Stimulated activated CD8-positive, alpha-beta memory T cell treated with anti-CD3 and anti-CD28 coated beads, Interleukin-2, amount 100 ng/mL, for 48 hours (primary cell): ENCODE measurements at regions not wholly inside any gene's neighbourhood (a gene's known extent, or its start where the extent isn't known, plus 50 kb on each side); places are given as distances from the start of the nearest gene placed in this dataset.

Source experiments
- DNase-seq, 2 donors: peaks; one replicate each; pipeline ENCODE4 v3.0.0-alpha.2; 2020; ENCODE audit warnings: low read depth in 2 of 2

- DNase-seq, result no peak
Observed at GRCh38 chr13:63351533-63351932, 1935.9 kb upstream of the PCDH20 start.

- DNase-seq, result no peak
Observed at GRCh38 chr13:63351081-63351480, 1935.4 kb upstream of the PCDH20 start.

GRCh38 chr13:63345835-63346234 lies 1930.2 kb upstream of the PCDH20 start:
- no peak for DNase-seq

GRCh38 chr13:63344711-63345110 lies 1929.1 kb upstream of the PCDH20 start:
- no peak for DNase-seq

GRCh38 chr13:63337921-63338320 lies 1922.3 kb upstream of the PCDH20 start:
- DNase-seq, result no peak

- no peak for DNase-seq
Observed at GRCh38 chr13:63337041-63337440, 1921.4 kb upstream of the PCDH20 start.

GRCh38 chr13:63336549-63336948 lies 1920.9 kb upstream of the PCDH20 start:
- DNase-seq, result no peak

- no peak for DNase-seq
Observed at GRCh38 chr13:63327584-63327983, 1911.9 kb upstream of the PCDH20 start.

GRCh38 chr13:63323441-63323840 lies 1907.8 kb upstream of the PCDH20 start:
- DNase-seq, result no peak

GRCh38 chr13:63311587-63311986 lies 1895.9 kb upstream of the PCDH20 start:
- DNase-seq, result no peak

GRCh38 chr13:63308549-63309165 lies 1893.0 kb upstream of the PCDH20 start:
- DNase-seq, result no peak

- DNase-seq, result no peak
Observed at GRCh38 chr13:63307228-63307627, 1891.6 kb upstream of the PCDH20 start.

- DNase-seq, result no peak
Observed at GRCh38 chr13:63305641-63306133, 1890.0 kb upstream of the PCDH20 start.

- DNase-seq, result no peak
Observed at GRCh38 chr13:63304497-63304896, 1888.8 kb upstream of the PCDH20 start.

- DNase-seq, result no peak
Observed at GRCh38 chr13:63299866-63300394, 1884.3 kb upstream of the PCDH20 start.

GRCh38 chr13:63297163-63297562 lies 1881.5 kb upstream of the PCDH20 start:
- DNase-seq, result no peak

GRCh38 chr13:63291701-63292100 lies 1876.1 kb upstream of the PCDH20 start:
- no peak for DNase-seq

GRCh38 chr13:63288576-63288975 lies 1872.9 kb upstream of the PCDH20 start:
- DNase-seq, result no peak

- no peak for DNase-seq
Observed at GRCh38 chr13:63287926-63288325, 1872.3 kb upstream of the PCDH20 start.

- no peak for DNase-seq
Observed at GRCh38 chr13:63285426-63285825, 1869.8 kb upstream of the PCDH20 start.

GRCh38 chr13:63279136-63279535 lies 1863.5 kb upstream of the PCDH20 start:
- DNase-seq, result no peak

- DNase-seq, result no peak
Observed at GRCh38 chr13:63274772-63275171, 1859.1 kb upstream of the PCDH20 start.

- no peak for DNase-seq
Observed at GRCh38 chr13:63249411-63250187, 1834.0 kb upstream of the PCDH20 start.
